MM.1S (cell line): ENCODE measurements at regions not wholly inside any gene's neighbourhood (a gene's known extent, or its start where the extent isn't known, plus 50 kb on each side); places are given as distances from the start of the nearest gene placed in this dataset.

Source experiments
- CTCF ChIP-seq: fragments of 300-600 bp; sonication (generic); IDR thresholded peaks from 2 replicates; pipeline ENCODE4 v1.5.1; 2016; ENCODE audit warnings: antibody characterized with exemption, low read length, mixed read lengths
- EZH2 ChIP-seq: fragments of 300-600 bp; sonication (generic); optimal IDR thresholded peaks from 2 replicates; pipeline ENCODE3; 2017; ENCODE audit warnings: low read depth, mild to moderate bottlenecking, antibody characterized with exemption, low read length, mixed read lengths
- EZH2phosphoT487 ChIP-seq: fragments of 300-600 bp; sonication (generic); IDR thresholded peaks from 2 replicates; pipeline ENCODE4 v1.6.1; 2018; ENCODE audit warnings: antibody characterized with exemption, low read length

GRCh38 chr18:29930231-29930630 is 1112.3 kb downstream of the DSC3 start:
- TF ChIP-seq EZH2 (no peak), CTCF (no peak), EZH2phosphoT487 (no peak)
